ENCODE measurements at regions not wholly inside any gene's neighbourhood (a gene's known extent, or its start where the extent isn't known, plus 50 kb on each side); places are given as distances from the start of the nearest gene placed in this dataset.
A peak's percentile ranks its signal among the peaks of the same experiment; 100 is the strongest.

DNA sequence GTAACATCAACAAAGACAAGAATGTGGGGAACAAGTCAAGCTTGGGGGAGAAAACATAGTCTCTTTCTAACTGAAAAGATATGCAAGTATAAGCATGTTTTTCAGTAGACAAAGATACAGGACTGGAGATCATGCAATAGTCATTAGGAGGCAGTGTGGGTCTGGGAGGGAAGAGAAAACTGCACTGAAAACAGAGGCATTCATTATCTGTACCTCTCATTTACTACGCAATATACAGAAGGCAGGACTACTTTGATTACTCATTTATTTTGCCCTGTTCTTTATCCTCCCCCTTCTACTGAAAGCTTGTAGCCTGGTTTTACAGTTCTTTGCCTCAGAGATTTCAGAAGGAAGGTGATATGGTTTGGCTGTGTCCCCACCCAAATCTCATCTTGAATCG is 341.2 kb downstream of the CRPPA start:
- no peak for DNase-seq (ENCODE audit: low spot score)
- Histone ChIP-seq H3K4me3 (ENCODE audit: low read depth, low read length, poor library complexity, severe bottlenecking) (no peak overlapping the region), H3K9me3 (ENCODE audit: low read depth, low read length, poor library complexity, severe bottlenecking) (no peaks in the 10 kb centered on the region), H3K36me3 (ENCODE audit: insufficient read depth, low read length, poor library complexity, severe bottlenecking) (no peaks in the 10 kb centered on the region), H3K27me3 (replicated peaks; ENCODE audit: insufficient read depth, low read depth, low read length, poor library complexity) (peaks cover 12% of the 10 kb centered on the region), H3K4me1 (ENCODE audit: insufficient read depth, low read length, poor library complexity, severe bottlenecking) (peaks cover 20% of the 10 kb centered on the region), H3K27ac (ENCODE audit: low read depth, low read length, poor library complexity, severe bottlenecking) (no peak overlapping the region)
- POLR2A ChIA-PET (ENCODE audit: low non-redundant PET): no interaction called here
- BruUV-seq (replicated peaks): no TSS peak
- CTCF ChIA-PET: interaction anchor here (1.9 kb wide), 1 partner anchor 485 kb away, joined by 6 read pairs; no protein-coding TSS in a partner anchor
- intact Hi-C loops (cut with micrococcal nuclease; ENCODE audit: unreplicated experiment): no loop called here
- TF ChIP-seq, protein P1, sequence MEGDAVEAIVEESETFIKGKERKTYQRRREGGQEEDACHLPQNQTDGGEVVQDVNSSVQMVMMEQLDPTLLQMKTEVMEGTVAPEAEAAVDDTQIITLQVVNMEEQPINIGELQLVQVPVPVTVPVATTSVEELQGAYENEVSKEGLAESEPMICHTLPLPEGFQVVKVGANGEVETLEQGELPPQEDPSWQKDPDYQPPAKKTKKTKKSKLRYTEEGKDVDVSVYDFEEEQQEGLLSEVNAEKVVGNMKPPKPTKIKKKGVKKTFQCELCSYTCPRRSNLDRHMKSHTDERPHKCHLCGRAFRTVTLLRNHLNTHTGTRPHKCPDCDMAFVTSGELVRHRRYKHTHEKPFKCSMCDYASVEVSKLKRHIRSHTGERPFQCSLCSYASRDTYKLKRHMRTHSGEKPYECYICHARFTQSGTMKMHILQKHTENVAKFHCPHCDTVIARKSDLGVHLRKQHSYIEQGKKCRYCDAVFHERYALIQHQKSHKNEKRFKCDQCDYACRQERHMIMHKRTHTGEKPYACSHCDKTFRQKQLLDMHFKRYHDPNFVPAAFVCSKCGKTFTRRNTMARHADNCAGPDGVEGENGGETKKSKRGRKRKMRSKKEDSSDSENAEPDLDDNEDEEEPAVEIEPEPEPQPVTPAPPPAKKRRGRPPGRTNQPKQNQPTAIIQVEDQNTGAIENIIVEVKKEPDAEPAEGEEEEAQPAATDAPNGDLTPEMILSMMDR (conservative IDR thresholded peaks at IDR 0.05; ENCODE audit: low read depth, low read length): no peak
- no peak for TF ChIP-seq EZH2 (IDR thresholded peaks at IDR 0.05; ENCODE audit: borderline replicate concordance, low read depth, low read length, poor library complexity, severe bottlenecking)

DNA sequence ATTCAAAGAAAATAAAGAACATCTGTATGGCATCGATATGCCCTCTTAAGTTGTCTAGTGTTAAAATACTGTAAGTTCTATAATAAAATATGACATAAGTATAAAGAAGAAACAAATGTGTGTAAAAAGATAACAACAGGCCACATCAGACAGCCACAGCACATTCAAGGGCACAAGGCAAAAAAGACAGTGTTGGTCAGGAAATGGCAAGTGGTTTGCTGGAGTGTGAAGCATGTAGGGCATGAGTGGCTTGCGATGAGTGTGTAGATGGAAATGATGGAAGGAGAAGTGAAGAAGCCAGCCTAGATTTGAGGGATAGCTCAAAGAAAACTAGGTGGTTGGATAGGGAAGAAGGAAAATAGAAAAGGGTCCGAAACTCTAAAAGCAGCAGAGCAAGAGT is 341.6 kb downstream of the CRPPA start:
- peaks cover 18% of the 10 kb centered on the region for H3K4me1 ChIP-seq (ENCODE audit: insufficient read depth, low read length, poor library complexity, severe bottlenecking)
- H3K4me3 ChIP-seq (ENCODE audit: low read depth, low read length, poor library complexity, severe bottlenecking): no peak overlapping the region
- H3K27ac ChIP-seq (ENCODE audit: low read depth, low read length, poor library complexity, severe bottlenecking): no peak overlapping the region
- no peak for DNase-seq (ENCODE audit: low spot score)
- H3K36me3 ChIP-seq (ENCODE audit: insufficient read depth, low read length, poor library complexity, severe bottlenecking): no peaks in the 10 kb centered on the region
- ChIA-PET CTCF (interaction anchor here (1.9 kb wide), 1 partner anchor 485 kb away, joined by 6 read pairs; no protein-coding TSS in a partner anchor), POLR2A (ENCODE audit: low non-redundant PET) (no interaction called here)
- TF ChIP-seq, protein P1 (conservative IDR thresholded peaks at IDR 0.05; ENCODE audit: low read depth, low read length): no peak
- TF ChIP-seq EZH2 (IDR thresholded peaks at IDR 0.05; ENCODE audit: borderline replicate concordance, low read depth, low read length, poor library complexity, severe bottlenecking): no peak
- BruUV-seq (replicated peaks): no TSS peak
- H3K9me3 ChIP-seq (ENCODE audit: low read depth, low read length, poor library complexity, severe bottlenecking): no peaks in the 10 kb centered on the region
- H3K27me3 ChIP-seq (replicated peaks; ENCODE audit: insufficient read depth, low read depth, low read length, poor library complexity): peaks cover 12% of the 10 kb centered on the region
- intact Hi-C loops (cut with micrococcal nuclease; ENCODE audit: unreplicated experiment): loop anchor here (10.0 kb wide), 1 partner anchor 1065 kb away; no protein-coding TSS in a partner anchor

DNA sequence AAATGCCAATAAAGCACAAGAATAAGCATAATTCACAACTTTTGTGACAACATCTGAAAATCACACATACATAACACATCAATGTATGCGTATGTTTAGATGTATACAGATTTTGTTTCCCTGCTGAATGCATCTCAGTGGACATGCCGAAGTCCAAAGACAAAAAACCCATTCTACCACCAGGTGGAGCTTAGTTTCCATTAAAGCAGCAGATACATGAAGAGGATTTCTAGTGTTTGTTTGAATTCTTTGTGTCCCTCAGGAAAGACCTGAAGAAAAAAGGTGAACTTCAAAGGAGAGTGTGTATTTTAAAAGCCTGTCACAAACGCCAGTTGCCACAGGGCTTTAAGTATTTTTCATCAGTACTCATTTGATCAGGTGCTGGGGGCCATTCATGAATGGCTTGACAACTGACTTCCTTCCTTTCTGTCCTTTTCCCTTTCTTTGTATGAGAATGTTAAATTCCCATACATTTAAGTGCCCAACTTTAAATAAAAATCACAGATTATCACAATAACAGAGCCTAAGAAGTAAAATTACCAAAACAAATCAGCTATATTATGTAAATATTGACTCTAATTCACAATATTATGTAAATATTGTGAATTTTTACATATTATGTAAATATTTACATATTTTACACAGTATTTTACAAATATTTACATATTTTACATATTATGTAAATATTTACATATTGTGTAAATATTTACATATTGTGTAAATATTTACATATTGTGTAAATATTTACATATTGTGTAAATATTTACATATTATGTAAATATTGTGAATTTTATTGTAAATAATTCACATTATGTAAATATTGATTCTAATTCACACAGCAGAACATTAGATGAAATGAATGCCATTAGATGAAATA is 343.0 kb downstream of the CRPPA start:
- CTCF ChIA-PET: interaction anchor here (0.6 to 2.0 kb wide), 3 partner anchors 20 to 611 kb away, joined by 3 to 8 read pairs (median 3); no protein-coding TSS in a partner anchor
- DNase-seq (ENCODE audit: low spot score): peak; percentile 70

More for the DNA sequence above, 343.0 kb downstream of the CRPPA start:
- Histone ChIP-seq H3K27ac (ENCODE audit: low read depth, low read length, poor library complexity, severe bottlenecking) (no peak overlapping the region), H3K27me3 (replicated peaks; ENCODE audit: insufficient read depth, low read depth, low read length, poor library complexity) (peaks cover 13% of the 10 kb centered on the region), H3K4me1 (ENCODE audit: insufficient read depth, low read length, poor library complexity, severe bottlenecking) (peaks cover 3% of the 10 kb centered on the region), H3K9me3 (ENCODE audit: low read depth, low read length, poor library complexity, severe bottlenecking) (no peaks in the 10 kb centered on the region), H3K36me3 (ENCODE audit: insufficient read depth, low read length, poor library complexity, severe bottlenecking) (no peaks in the 10 kb centered on the region), H3K4me3 (ENCODE audit: low read depth, low read length, poor library complexity, severe bottlenecking) (no peak overlapping the region)
- BruUV-seq (replicated peaks): no TSS peak
- POLR2A ChIA-PET (ENCODE audit: low non-redundant PET): no interaction called here
- no peak for TF ChIP-seq EZH2 (IDR thresholded peaks at IDR 0.05; ENCODE audit: borderline replicate concordance, low read depth, low read length, poor library complexity, severe bottlenecking)
- TF ChIP-seq, protein P1 (conservative IDR thresholded peaks at IDR 0.05; ENCODE audit: low read depth, low read length): peak; percentile 81
- intact Hi-C loops (cut with micrococcal nuclease; ENCODE audit: unreplicated experiment): loop anchor here (1.0 to 10.0 kb wide), 3 partner anchors 20 to 1064 kb away; no protein-coding TSS in a partner anchor

All from A673 (cell line).